Osteoblast (primary cell): ENCODE measurements at regions not wholly inside any gene's neighbourhood (a gene's known extent, or its start where the extent isn't known, plus 50 kb on each side); places are given as distances from the start of the nearest gene placed in this dataset.

ENCODE experiments used
- DNase-seq: peaks from one replicate; pipeline ENCODE4 v3.0.0; 2011; ENCODE audit warnings: low spot score, mixed read lengths; ENCODE audit not compliant: insufficient read length; ENCODE audit errors: missing footprints
- H2AFZ ChIP-seq: 2 replicates; pipeline ENCODE4 v1.6.0; 2011; ENCODE audit warnings: mild to moderate bottlenecking, low read length
- H3K27ac ChIP-seq: 2 replicates; pipeline ENCODE4 v1.5.1; 2011; ENCODE audit warnings: mild to moderate bottlenecking, low read depth, low read length, moderate library complexity
- H3K27me3 ChIP-seq: 2 replicates; pipeline ENCODE4 v1.6.0; 2012; ENCODE audit warnings: mild to moderate bottlenecking, control low read depth, inconsistent platforms, low read length, moderate library complexity; ENCODE audit not compliant: insufficient read depth
- H3K36me3 ChIP-seq: 2 replicates; pipeline ENCODE4 v1.5.1; 2011; ENCODE audit warnings: mild to moderate bottlenecking, low read length, control low read depth, moderate library complexity; ENCODE audit not compliant: insufficient read depth
- H3K4me1 ChIP-seq: 2 replicates; pipeline ENCODE4 v1.5.1; 2011; ENCODE audit warnings: mild to moderate bottlenecking, low read length, control low read depth, moderate library complexity; ENCODE audit not compliant: insufficient read depth
- H3K4me2 ChIP-seq: 2 replicates; pipeline ENCODE4 v1.6.0; 2011; ENCODE audit warnings: mild to moderate bottlenecking, low read length; ENCODE audit not compliant: insufficient read depth
- H3K4me3 ChIP-seq: fragments of 200-600 bp; sonication (generic); 3 replicates; pipeline ENCODE4 v1.5.1; 2012; ENCODE audit warnings: mild to moderate bottlenecking, low read length, inconsistent platforms; ENCODE audit not compliant: insufficient read depth
- H3K79me2 ChIP-seq: 2 replicates; pipeline ENCODE4 v1.6.0; 2012; ENCODE audit warnings: mild to moderate bottlenecking, low read length, control low read depth, inconsistent platforms; ENCODE audit not compliant: insufficient read depth
- H3K9me3 ChIP-seq: 2 replicates; pipeline ENCODE4 v1.5.1; 2011; ENCODE audit warnings: low read depth, low read length, control low read depth
- H4K20me1 ChIP-seq: 2 replicates; pipeline ENCODE4 v1.6.0; 2012; ENCODE audit warnings: mild to moderate bottlenecking, low read length, control low read depth; ENCODE audit not compliant: insufficient read depth
- CTCF ChIP-seq: IDR thresholded peaks from 2 replicates; pipeline ENCODE4 v1.5.1; 2011; ENCODE audit warnings: mild to moderate bottlenecking, low read depth, low read length, moderate library complexity; ENCODE audit errors: extremely low read depth

GRCh38 chr2:239626961-239627592 is 226.3 kb upstream of the HDAC4 start:
- H3K79me2 ChIP-seq, result no peaks in the 10 kb centered on the region
- no peaks in the 10 kb centered on the region for H3K27me3 ChIP-seq
- no peak overlapping the region for H3K4me3 ChIP-seq
- no peak overlapping the region for H3K4me2 ChIP-seq
- no peaks in the 10 kb centered on the region for H3K36me3 ChIP-seq
- H2AFZ ChIP-seq, result no peak overlapping the region
- no peak for TF ChIP-seq CTCF
- DNase-seq, result no peak
- H3K4me1 ChIP-seq, result no peaks in the 10 kb centered on the region
- H3K9me3 ChIP-seq, result no peaks in the 10 kb centered on the region
- H3K27ac ChIP-seq, result no peak overlapping the region
- H4K20me1 ChIP-seq, result no peaks in the 10 kb centered on the region

DNA sequence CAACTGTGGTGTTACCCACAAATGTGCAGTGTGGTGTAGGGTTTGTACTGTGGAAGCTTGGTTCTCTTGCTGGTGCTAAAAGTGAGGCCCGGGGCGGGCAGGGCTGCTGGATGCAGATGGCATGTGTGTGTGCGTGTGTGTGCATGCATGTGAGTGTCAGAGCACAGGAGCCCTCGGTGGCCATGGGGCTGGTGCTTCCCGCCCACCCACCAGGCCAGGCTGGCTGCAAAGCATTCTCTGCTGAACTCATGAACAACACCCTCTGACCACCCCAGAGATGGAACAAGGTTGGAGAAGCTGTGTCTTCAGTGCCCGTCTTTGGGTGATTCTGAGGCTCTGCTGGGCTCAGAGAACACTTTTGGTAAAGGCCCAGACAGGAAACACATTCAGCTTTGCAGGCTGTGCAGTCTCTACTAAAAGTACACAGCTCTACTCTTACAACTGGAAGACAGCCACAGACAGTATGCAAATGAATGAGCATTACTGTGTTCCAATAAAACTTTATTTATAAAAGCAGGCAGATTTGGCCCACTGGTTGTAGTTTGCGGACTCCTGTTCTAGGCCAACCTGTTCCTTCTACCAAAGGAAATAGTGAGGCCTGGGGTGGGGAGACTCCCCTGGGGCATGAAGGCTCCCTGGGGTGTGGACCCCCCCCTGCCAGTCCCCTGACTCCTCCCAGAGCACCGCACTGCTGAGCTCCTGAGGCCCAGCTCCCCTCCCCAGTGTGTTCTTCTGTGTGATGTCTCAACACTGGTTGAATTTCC is 225.3 kb upstream of the HDAC4 start:
- H3K27me3 ChIP-seq, result no peaks in the 10 kb centered on the region
- H2AFZ ChIP-seq, result no peak overlapping the region
- no peak overlapping the region for H3K4me3 ChIP-seq
- H3K79me2 ChIP-seq, result no peaks in the 10 kb centered on the region
- H3K27ac ChIP-seq, result no peak overlapping the region
- no peaks in the 10 kb centered on the region for H3K4me1 ChIP-seq
- no peak for DNase-seq
- no peaks in the 10 kb centered on the region for H3K36me3 ChIP-seq
- H4K20me1 ChIP-seq, result no peaks in the 10 kb centered on the region
- H3K4me2 ChIP-seq, result no peak overlapping the region
- no peaks in the 10 kb centered on the region for H3K9me3 ChIP-seq
- no peak for TF ChIP-seq CTCF

DNA sequence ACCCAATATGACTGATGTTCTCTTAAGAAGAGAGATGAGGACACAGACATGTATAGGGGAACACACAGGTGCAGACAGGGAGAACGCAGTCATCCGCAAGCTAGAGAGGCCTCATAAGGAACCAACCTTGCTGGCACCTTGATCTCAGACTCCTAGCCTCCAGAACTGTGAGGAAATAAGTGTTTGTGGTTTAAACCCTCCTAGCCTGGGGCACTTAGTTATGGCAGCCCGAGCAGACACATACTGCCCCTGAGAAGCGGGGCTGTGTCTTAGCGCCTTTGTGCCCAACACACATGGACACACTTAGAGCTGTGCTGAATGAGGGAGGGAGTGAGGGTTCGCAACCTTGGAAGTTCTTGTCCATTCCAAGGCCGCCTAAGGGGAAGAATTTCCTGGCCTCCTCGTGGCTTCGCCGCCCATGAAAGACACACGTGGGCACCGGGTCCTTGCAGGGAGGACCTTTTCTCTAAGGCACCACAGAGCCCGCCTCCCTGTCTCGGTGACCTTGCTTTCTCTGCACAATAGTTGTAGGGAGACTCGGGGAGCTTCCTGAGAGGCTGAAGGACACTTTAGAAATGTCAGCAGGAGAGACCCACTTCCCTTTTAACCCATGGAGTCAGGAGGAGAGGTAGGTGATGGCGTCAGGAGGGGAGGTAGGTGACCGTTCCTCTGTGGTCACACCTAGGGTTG is 224.5 kb upstream of the HDAC4 start:
- H3K27me3 ChIP-seq, result no peaks in the 10 kb centered on the region
- no peak for DNase-seq
- no peaks in the 10 kb centered on the region for H4K20me1 ChIP-seq
- H3K9me3 ChIP-seq, result no peaks in the 10 kb centered on the region
- H3K79me2 ChIP-seq, result no peaks in the 10 kb centered on the region
- no peak overlapping the region for H2AFZ ChIP-seq
- H3K4me2 ChIP-seq, result no peak overlapping the region
- no peak overlapping the region for H3K27ac ChIP-seq
- TF ChIP-seq CTCF, result no peak
- no peaks in the 10 kb centered on the region for H3K36me3 ChIP-seq
- no peaks in the 10 kb centered on the region for H3K4me1 ChIP-seq
- H3K4me3 ChIP-seq, result no peak overlapping the region

DNA sequence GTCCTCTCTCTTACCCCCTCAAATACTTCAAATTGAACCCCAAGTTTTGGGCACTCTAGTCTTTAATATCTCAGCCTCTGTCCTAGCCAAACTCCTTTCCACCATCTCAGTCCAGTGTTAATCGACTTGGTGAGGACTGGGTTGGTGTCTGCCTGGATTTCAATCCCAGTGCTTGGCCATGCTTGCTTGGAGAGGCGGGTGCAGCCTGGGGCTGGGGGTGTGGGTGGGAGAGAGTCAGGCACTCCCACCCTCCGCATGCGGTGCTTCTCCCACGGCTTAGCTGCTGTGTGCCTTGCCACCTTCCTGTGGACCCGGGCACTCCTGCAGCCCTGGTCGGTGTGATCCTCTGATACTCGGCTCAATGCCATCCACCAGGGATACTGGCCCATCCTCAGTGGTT is 220.8 kb upstream of the HDAC4 start:
- H4K20me1 ChIP-seq, result no peaks in the 10 kb centered on the region
- DNase-seq, result no peak
- no peaks in the 10 kb centered on the region for H3K9me3 ChIP-seq
- H3K4me1 ChIP-seq, result no peaks in the 10 kb centered on the region
- H2AFZ ChIP-seq, result no peak overlapping the region
- no peak for TF ChIP-seq CTCF
- no peaks in the 10 kb centered on the region for H3K36me3 ChIP-seq
- H3K4me2 ChIP-seq, result no peak overlapping the region
- H3K79me2 ChIP-seq, result no peaks in the 10 kb centered on the region
- H3K4me3 ChIP-seq, result no peak overlapping the region
- no peak overlapping the region for H3K27ac ChIP-seq
- H3K27me3 ChIP-seq, result no peaks in the 10 kb centered on the region
